Ishikawa (cell line): ENCODE measurements at regions not wholly inside any gene's neighbourhood (a gene's known extent, or its start where the extent isn't known, plus 50 kb on each side); places are given as distances from the start of the nearest gene placed in this dataset.

ENCODE experiments used
- CREB1 ChIP-seq: IDR thresholded peaks from 2 replicates; pipeline ENCODE4 v1.6.1; 2012; ENCODE audit warnings: low read depth
- EP300 ChIP-seq: IDR thresholded peaks from 2 replicates; pipeline ENCODE4 v1.6.1; 2012; ENCODE audit warnings: borderline replicate concordance
- RAD21 ChIP-seq: IDR thresholded peaks from 2 replicates; pipeline ENCODE4 v1.6.1; 2012; ENCODE audit warnings: low read depth
- REST ChIP-seq: IDR thresholded peaks from 2 replicates; pipeline ENCODE4 v1.6.1; 2012; ENCODE audit warnings: low read depth, mild to moderate bottlenecking
- TAF1 ChIP-seq: IDR thresholded peaks from 2 replicates; pipeline ENCODE4 v1.6.1; 2012; ENCODE audit warnings: low read depth, mild to moderate bottlenecking
- TCF12 ChIP-seq: IDR thresholded peaks from 2 replicates; pipeline ENCODE4 v1.6.1; 2012; ENCODE audit warnings: low read depth
- USF1 ChIP-seq: IDR thresholded peaks from 2 replicates; pipeline ENCODE4 v1.6.1; 2012
- YY1 ChIP-seq: IDR thresholded peaks from 2 replicates; pipeline ENCODE4 v1.6.1; 2012; ENCODE audit warnings: low read depth

GRCh38 chr12:114152066-114152465, 185.9 kb upstream of the RBM19 start:
- TF ChIP-seq RAD21 (no peak), TAF1 (no peak), YY1 (no peak), REST (no peak), CREB1 (no peak), EP300 (no peak), TCF12 (no peak), USF1 (no peak)
